Activated CD4-positive, alpha-beta T cell treated with anti-CD3 and anti-CD28 coated beads, Interleukin-2, Interleukin-4, amounts not matched to agents 100 ng/mL and 50 ng/mL, durations not matched to agents 16 hours and 8 hours (primary cell): ENCODE measurements at regions not wholly inside any gene's neighbourhood (a gene's known extent, or its start where the extent isn't known, plus 50 kb on each side); places are given as distances from the start of the nearest gene placed in this dataset.
"Not testable (repeated sequence)": the region's sequence is repeated elsewhere in the genome, so short reads cannot be mapped to it uniquely, and the experiment has no call there.

ENCODE experiments used
- DNase-seq: peaks from one replicate; pipeline ENCODE4 v3.0.0-alpha.2; 2020; ENCODE audit warnings: low spot score

DNA sequence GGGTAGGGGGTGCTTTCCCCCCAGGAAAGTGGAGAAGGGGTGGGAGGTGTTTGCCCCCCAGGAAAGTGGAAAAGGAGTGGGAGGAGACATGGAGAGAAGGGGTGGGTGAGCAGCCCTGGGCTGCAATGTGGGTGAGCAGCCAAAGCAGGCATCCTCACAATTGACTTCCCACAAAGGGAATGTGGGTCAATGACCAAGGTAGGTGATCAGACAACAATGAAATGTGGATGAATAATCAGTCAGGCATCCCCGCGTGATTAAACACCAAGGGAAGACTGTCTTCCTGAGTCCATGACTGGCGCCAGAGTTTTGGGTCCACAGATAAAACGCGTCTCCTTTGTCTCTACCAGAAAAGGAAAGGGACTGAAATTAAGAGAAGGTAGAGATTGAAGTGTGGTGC, 558.8 kb downstream of the ADGRL2 start:
- DNase-seq = not testable (repeated sequence)

DNA sequence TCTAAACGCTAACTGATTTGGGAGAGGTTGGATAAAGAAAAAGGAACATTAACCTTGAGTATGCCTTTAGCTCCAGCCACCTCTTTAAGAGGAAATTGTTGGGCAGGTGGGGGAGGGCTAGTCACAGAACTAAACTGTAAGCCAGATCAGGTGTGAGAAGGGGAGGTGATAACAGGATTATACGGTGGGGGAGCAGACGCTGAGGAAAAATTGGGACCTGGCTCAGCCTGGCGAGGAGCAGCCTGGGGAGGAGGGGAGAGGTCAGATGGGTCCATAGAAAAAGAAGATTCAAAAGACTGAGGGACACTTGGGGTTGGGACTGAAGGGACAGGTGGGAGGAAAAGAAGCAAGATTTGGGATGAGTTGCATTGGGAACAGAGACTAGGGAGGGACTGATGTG, 558.0 kb downstream of the ADGRL2 start:
- DNase-seq = not testable (repeated sequence)

DNA sequence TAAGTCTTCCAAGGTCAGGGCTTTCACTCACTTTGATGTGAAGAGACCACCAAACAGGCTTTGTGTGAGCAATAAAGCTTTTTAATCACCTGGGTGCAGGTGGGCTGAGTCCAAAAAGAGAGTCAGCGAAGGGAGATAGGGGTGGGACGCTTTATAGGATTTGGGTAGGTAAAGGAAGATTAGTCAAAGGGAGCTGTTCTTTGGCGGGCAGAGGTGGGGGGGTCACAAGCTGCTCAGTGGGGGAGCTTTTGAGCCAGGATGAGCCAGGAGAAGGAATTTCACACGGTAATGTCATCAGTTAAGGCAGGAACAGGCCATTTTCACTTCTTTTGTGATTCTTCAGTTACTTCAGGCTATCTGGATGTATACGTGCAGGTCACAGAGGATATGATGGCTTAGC, 553.8 kb downstream of the ADGRL2 start:
- not testable (repeated sequence) for DNase-seq

GRCh38 chr1:82348487-82348886, 547.8 kb downstream of the ADGRL2 start:
- no peak for DNase-seq

DNA sequence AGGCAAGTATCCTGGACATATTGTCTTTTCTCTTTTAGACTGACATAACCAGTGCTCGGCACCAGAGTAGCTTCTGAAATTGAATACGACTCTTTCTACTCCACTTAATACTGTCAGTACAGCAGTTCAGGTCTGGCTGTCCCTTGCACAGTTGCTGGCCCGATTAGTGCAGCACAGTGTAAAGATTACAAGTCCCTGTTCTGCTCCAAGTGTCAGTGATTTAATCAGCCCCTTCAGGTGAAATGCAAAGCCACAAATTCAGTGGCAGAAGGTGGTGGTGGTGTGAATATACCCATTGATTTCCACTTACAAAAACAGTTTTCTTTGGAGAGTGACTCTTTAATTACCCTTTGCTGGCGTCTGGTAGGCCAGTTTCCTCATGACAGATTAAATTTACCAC, 545.4 kb downstream of the ADGRL2 start:
- no peak for DNase-seq

GRCh38 chr1:82343381-82343780, 542.6 kb downstream of the ADGRL2 start:
- no peak for DNase-seq

DNA sequence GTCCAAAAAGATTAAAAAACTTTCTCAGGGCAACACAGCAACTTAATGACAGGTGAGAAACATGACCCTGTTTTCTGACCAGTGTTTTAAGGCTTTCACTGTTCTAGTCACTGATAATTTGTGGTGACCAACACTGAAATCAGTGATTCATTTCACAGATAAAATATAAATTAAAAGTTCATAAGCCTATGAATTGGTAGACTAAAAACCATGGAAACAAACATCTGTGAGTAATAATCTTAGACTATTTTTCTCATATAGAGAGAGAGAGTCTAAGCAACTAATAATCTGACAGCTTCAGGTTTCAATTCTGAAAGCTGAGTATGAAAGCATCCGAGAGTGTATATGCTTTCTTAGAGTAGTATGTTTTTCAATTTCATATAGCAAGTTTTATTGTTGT, 536.9 kb downstream of the ADGRL2 start:
- DNase-seq = no peak

GRCh38 chr1:82330330-82330729, 529.6 kb downstream of the ADGRL2 start:
- DNase-seq = no peak

- DNase-seq = no peak
Measured at GRCh38 chr1:82329226-82329625, 528.5 kb downstream of the ADGRL2 start.

- no peak for DNase-seq
Measured at GRCh38 chr1:82323144-82323841, 522.6 kb downstream of the ADGRL2 start.

DNA sequence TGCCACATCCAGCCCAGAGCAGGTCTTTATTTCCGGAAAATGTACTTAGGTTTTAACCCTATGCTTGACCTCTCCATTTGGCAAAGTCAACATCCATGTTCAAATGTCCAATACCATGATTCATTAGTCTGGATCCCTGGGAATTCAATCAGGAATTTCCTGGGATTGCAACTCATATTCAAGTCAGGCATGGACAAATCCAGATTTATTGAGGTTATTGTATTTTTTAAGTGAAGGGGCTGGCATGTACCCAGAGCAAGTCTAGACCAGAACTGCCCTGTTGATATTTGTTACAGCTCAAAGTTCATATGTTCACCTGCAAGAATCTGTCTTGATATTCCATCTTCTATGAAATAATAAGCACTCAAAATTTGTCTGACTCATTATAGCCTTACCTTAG, 521.1 kb downstream of the ADGRL2 start:
- DNase-seq = no peak

DNA sequence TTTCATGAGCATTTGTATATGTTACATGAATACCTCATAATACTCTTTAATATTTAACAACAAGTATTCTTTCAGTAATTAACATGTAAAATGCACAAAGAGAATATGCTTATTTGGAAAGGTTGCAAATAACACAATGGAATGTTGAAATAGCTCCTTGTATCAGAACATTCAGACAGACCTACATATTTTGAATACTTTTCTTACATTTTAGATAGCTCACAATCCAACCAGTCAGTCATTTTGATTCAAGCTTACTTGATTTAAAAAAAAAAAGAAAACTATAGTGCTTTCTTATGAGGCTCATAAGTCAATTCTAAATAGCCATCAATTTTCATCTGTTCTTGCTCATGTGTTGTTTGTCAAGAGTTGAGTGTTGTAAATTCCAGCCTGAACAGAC, 518.8 kb downstream of the ADGRL2 start:
- no peak for DNase-seq

DNA sequence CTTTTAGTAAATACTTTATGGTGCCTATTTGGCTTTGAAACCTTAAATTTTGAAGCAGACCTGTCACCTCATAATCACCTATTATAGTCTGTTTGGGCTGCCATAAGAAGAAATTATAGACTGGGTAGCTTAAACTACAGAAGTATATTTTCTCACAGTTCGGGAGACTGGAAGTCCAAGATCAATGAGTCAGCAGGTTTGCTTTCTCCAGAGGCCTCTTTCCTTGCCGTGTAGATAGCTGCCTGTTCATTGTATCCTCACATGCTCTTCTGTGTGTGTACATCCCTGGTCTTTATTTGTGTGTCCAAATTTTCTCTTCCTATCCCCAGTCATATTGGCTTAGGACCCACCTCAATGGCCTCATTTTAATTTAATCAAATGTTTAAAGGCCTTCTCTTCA, 518.2 kb downstream of the ADGRL2 start:
- DNase-seq = no peak

- DNase-seq = no peak
Measured at GRCh38 chr1:82318265-82318664, 517.5 kb downstream of the ADGRL2 start.

DNA sequence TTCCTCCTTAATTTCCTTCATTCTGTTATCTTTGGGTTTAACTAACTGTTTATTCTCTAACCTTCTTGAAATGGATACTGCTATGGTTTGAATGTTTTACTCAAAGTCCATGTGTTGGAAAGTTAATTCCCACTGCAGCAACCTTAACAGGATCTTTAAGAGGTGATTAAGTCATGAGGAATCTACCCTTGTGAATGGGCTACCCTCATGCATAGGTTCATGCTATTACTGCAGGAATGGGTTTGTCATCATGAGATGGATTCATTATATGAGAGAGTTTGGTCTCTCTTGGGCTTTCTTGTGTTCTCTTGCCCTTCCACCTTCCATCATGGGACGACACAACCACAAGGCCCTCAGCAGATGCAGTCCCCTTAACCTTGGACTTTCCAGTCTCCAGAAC, 516.9 kb downstream of the ADGRL2 start:
- no peak for DNase-seq

GRCh38 chr1:82299656-82300055, 498.9 kb downstream of the ADGRL2 start:
- no peak for DNase-seq

DNA sequence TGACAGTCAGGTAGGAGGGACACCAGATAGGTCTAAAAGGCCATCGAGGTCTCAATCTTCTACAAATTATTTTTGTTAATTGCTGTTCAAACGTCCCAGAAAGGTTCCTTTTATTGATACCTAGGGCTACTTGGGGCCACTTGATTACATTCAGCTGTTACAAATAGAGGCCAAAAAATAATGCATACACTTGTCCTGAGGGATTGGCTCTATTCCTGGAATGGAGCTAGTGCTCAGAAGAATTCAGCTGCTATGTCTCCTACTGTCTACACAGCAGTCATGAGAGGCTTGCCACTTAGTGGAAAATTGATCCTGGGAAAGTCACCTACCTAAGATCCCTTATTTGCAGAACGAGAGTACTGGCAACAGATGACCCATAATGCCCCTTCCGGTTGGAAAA, 498.3 kb downstream of the ADGRL2 start:
- no peak for DNase-seq

DNA sequence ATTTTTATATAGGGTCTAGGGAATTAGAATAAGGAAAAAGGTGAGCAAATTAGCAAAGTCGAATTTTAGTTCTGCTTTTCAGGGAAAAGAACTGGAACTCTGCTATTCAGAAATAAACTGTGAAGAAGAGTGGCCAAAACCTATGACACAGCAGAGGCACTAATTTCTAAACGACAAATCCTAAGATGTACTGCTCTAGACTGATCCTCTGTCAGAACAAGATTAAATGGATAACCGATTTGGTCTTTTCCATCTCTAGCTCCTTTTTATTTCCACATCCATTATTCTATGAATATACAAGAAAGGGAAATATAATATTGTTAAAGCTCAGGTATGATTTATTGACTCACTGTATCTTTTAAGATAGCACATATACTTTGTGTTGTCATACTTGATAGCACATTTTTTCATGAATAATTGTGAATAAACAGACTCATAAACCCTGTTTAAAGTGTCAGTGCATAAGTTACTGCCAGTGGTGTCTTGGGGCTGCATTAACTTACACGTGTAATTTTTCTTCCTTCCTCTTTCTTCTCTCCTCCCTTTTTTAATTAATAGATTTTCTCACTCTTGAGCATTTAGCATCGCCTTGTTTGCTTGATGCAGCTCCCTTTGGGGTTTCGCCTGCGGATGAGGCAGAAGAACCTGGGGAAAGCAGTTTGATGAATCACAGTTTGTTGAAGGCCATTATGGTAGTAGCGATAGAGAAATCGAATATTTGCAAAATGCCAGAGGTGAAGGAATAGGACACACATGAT, 496.6 kb downstream of the ADGRL2 start:
- no peak for DNase-seq

DNA sequence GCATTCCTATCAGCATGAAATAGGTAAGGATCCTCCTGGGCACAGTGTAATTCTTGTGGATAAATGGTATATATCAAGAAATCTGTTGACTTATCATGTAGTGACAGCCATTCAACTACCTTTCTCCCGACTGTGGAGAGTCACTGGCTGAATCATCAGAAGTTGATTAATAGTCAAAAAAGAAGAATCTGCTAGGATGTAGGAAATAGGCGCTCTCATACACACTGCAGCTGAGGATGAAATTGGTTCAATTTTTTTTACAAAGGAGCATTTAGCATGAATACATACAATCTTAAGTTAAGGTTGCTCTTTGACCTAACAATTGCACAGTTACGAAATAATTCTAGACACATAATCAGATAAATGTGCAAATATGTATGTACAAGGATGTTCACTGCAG, 486.8 kb downstream of the ADGRL2 start:
- no peak for DNase-seq

- DNase-seq = no peak
Measured at GRCh38 chr1:82284213-82284612, 483.5 kb downstream of the ADGRL2 start.

- no peak for DNase-seq
Measured at GRCh38 chr1:82279241-82279640, 478.5 kb downstream of the ADGRL2 start.

DNA sequence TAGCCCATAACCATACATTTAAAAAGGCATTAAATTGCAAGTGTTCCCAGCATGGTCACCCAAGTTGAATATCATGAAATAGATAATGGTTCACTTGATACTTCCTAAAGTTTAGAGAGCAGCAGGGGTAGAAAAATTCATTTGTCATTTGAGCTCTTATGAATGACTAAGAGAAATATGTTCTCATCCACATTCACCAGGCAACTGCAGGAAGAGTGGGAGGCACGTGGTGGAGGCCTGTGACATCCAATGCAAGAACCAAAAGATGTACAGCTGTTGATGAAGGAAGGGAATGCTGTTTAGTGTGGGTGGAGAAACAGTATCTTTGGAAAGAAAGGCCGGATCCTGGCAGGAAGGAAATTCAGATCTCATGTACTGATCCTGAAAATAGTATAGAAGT, 473.1 kb downstream of the ADGRL2 start:
- DNase-seq = no peak

GRCh38 chr1:82269431-82269830, 468.7 kb downstream of the ADGRL2 start:
- no peak for DNase-seq

DNA sequence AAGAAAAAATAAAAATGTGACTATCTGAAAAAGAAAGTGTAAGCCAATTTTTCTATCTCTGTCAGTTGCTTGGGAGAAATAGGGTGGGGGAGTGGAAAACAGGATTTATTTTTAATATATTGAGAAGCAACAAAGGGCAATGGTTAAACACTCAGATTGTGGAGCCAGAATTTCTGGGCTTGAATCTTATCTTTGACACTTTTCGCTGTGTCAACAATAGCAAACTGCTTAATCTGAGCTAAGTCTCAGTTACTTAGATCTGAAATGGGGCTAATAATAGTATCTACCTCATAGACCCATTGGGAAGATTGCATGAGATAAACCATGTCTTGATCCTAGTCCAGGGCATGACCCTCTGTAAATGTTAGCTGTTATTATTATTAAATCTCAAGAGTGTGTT, 468.1 kb downstream of the ADGRL2 start:
- no peak for DNase-seq
